HG03159 (cell line): ENCODE measurements at regions not wholly inside any gene's neighbourhood (a gene's known extent, or its start where the extent isn't known, plus 50 kb on each side); places are given as distances from the start of the nearest gene placed in this dataset.

Experiments used
- ATAC-seq: cut with Tn5 transposase; IDR thresholded peaks from one replicate; pipeline ENCODE4 v1.9.1; 2021; ENCODE audit warnings: mild to moderate bottlenecking, moderate library complexity; ENCODE audit not compliant: unreplicated experiment

DNA sequence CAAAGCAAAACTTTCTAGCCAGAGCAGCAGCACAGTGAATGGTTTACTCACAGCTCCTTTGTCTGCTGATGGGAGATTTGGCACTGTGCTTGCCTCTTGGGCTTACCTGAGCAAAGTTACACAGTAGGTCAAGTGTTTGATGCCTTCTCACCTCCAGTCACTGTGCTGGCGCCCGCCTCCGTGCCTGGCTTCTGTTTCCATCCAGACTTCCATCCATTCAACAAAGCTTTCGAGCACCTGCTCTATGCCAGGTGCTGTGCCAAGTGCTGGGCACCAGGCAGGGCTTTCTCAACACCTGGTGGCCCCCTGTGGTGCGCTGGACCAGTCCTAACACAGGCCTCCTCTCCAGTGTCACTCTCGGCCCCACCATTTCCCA lies 199.2 kb upstream of the EEA1 start:
- ATAC-seq = no peak

DNA sequence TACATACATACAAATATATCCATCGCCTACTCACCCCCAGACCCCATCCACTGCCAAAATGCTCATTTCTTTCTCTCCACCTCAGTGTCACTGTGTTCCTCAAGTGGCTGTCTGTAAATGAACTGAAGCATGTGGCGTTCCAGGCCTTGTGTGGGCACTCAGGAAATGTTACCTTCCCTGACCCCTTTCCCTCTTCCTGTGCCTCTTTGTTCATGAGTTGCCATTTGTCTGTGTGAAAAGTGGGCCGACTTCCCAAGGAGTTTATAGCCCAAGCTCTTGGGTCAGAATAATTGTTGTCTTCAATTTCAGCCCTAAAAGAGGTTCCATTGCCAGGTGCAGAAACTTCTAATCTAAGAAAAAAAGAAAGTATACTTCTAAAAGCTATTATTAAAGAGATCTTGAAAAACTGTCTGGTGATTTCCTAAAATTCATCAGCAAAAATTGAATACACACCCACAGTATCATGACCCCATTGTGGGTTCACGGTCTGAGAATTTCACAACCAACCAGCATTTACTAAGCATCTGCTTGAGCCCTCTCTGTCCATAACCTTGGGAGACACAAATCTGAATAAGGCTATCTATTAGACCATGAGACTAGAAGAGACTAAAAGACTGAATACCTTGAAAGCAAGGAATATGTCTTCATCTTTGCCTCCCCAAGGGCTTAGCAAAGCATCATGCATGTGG lies 201.4 kb upstream of the EEA1 start:
- ATAC-seq = no peak

DNA sequence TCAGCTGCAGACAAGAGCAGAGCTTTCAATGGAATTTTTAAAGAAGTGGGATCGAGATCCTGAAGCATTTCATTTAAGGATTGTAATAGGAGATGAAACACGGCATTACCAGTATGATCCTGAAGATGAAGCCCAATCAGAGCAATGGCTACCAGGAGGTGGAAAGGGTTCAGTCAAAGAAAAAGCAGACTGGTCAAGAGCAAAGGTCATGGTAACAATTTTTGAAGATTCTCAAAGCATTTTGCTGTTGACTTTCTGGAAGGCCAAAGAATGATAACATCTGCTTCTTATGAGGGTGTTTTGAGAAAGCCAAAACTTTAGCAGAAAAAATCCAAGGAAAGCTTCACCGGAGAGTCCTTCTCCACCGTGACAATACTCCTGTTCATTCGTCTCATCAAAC lies 204.3 kb upstream of the EEA1 start:
- no peak for ATAC-seq

DNA sequence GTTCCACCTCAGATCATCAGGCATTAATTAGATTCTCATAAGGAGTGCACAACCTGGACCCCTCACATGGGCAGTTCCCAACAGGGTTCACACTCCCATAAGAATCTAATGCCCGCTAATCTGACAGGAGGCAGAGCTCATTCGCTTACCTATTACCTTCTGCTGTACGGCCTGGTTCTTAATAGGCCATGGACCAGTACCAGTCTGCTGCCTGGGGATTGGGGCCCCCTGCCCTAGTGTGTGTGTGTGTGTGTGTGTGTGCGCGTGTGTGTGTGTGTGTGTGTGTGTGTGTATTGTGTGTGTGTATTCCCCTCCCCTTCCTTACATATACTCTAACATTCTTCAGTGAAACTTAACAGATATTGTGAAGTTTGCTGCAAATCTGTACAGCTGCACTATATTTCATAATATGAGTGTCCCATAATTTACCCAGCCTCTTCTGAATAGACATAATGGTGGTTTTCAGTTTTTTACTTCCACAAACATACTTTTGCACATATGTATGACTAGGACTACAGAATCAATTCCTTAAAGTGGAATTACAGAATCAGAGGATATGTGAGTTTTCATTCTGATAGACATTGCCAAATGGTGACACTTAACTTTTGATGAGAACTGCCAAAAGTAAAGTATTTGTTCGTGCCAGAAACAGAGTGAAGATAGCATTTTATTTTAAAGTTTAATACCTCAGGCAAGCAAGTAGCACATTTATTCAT lies 205.2 kb upstream of the EEA1 start:
- no peak for ATAC-seq

DNA sequence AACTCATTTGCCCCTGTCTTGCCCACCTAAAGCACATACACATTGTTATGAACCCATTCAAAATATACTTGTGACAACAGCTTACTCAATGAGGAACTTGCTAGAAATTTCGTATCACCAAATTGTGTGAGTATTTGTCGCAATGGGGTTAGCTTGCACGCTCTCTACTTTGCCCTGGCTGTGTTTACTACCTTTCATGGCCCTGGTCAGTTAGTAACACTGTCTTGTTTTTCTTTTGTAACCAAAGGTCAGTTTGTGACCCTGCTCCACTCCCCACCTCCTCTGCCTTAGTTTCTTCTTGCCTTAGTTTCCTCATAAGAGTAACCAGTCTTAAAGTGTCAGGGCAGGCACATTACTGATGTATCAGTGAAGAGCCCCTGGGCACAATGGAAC lies 205.8 kb upstream of the EEA1 start:
- ATAC-seq = no peak

DNA sequence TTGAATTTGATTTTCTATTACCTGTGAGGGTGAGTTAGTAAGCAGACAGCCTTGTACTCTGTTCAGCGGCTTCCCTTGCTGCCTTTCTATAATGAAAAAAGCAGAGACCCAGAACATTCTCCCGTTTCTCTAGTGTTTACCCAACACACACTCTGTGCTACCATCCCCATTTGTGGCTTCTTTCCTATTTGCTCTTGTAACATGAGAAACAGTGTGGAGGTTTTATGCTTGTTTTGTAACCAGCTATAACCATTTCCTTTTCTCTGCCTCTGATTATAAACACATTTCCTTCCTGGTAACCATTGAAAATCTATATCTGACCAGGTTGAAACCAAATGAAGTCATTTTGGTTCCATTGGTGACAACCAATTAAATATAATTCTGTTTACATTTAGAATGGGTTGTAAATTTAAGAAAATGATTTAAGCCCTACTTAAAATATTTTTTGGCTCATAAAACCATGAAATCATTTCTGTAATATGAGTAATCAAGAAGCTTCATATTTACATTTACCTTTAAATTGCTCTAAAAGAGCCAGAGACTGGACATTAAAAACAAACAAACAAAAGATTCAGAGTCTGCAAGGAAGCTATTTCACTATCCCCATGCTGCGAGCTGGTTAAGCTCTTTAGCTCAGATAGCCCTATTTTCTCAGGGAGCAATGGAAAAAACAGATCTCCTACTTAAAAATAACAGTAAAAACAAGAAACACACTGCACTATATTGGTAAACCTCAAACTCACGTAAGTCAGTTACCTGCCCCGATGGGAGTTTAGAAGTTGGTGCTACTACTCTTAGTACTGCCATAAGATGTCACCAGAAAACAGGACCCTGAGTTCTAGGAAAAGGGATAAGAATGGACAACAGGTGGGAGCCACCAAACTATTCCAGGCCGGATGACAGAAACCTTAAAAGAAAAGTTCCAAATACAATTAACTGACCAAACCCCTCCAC lies 206.5 kb upstream of the EEA1 start:
- no peak for ATAC-seq

DNA sequence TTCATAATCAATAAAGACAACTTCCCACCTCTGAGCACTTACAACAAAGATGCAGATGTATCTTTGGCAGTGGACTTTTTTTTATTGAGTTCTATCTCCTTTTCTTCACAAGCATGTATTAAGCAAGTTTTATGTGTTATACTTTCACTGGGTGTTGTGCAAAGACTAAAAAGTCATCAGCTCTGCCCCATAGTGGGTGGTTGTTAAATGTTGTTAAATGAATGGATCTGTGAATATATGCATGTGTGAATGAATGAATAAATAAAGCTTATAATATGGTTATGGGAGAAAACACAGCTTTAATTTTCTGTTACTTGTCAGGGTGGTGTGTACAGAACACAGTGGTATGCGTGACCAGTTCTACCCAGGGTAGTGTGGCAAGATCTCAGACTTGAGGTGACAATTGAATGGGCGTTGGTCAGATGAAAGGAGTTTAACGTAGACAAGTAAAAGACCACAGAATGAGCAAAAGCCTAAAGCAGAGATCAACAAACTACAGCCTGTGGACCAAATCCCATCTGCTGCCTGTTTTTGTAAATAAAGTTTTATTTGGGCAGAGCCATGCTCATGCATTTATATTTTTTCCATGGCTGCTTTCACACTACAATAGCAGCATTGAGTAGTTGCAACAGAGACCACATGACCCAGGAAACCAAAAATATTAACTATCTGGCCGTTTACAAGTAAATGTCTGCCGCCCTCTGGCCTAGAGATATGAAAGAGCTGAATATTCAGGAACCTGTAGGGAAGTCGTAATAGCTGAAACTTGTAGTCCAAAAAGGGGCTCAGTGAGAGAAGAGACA lies 207.4 kb upstream of the EEA1 start:
- ATAC-seq = no peak

DNA sequence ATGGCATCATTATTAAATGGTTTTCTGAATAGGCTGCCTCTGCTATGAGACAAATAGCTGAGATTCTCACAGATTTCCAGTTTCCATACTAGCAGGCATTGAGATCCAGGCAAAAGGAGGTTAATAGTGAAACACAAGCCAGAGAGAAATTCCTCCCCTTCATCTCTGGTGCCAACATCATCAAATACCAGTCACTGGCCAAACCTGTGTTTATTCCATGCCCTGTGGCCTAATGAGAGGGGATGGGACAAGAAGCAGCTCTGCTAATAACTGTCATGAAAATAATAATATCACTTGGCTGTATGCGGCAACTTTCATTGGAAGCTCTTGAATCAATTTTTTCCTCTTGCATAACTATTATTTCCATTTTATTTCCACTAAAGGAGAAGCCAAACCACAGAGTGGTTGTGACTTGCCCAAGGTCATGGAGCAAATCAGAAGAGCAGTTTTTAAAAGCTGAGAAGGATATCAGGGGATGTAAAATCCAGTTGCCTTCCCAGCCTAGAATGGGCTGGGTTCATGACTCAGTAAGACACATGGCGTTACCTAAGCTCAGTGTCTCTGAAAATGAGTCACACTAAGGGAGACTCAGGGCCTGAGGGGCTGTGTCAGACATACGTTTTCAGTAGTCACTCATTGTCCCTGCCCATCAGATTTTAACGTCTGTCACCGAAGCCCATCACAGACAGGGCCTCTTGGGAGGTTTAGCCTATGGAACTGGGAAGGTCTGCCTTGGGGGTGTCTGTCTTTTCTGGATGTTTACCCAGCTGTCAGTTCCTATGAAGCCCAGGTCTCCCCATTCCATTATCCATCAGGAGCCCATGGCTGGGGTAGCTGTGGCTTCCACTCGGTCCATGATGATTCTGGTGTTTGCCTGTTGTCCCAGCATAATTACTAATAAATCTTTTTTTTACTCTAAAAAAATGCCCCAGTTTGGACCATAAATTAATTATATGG lies 208.8 kb upstream of the EEA1 start:
- peak; percentile 49 for ATAC-seq

DNA sequence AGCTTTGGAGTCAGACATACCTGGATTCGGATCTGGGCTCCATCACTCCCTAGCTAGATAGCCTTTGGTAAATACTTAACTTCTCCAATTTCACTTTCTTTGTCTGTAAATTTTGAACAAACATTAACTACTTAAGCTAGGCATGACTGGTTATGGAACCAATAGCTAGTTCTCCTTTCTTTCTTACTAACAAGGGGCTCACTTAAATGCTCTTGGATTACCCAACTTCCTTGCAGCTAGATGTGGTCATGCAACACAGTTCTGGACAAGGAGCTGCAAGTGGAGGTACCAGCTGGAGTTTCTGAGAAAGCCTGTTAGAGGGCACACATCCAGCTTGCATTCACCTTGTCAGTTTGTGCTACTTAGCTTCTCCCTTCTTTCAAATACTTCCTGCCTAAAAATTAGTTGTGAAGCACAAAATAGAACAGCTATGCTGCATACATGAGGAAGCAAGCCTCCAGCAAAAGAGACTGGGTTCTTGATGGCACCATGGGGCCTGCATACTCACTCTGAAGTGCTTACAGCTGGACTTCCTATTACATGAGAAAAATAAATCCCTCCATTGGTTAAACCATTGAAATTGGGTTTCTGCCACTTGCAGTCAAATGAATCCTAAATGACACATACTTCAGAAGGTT lies 210.1 kb upstream of the EEA1 start:
- ATAC-seq = peak; percentile 67

DNA sequence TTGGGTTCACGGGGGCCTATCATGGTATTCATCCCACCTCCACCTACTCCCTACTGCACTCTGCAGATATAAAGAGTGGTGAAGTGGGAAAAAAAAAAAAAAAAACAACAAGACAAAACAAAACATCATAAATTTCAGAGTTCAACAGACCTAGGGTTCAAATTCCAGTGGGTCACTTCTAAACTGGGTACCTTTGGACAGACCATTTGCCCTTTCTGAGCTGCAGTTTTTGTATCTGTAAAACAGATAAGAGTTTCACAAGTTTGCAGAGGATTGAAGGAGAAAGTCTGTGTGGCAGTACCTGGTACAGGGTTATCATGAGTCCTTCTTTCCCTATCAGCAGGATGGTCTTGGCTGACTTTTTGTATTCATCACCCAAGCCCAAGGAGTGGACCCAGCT lies 211.2 kb upstream of the EEA1 start:
- no peak for ATAC-seq

DNA sequence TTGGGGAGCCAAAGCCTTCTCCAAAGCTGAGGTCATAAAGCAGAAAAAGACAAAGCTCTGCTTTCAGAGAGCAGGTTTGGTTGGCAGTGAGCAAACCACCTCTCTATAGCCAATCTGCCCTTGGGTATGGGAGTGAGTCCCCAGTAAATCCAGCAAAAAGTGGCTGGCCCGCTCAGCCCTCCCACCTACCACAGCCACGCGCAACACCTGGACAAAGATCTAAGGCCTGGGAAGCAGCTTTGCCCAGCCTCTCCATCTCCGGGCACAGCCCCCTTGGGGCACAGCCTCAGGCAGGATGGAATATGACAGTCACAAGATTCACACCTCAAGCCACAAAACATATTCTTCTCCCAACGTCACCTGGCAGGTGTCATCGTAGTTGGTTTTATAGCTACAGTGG lies 211.7 kb upstream of the EEA1 start:
- ATAC-seq = no peak

DNA sequence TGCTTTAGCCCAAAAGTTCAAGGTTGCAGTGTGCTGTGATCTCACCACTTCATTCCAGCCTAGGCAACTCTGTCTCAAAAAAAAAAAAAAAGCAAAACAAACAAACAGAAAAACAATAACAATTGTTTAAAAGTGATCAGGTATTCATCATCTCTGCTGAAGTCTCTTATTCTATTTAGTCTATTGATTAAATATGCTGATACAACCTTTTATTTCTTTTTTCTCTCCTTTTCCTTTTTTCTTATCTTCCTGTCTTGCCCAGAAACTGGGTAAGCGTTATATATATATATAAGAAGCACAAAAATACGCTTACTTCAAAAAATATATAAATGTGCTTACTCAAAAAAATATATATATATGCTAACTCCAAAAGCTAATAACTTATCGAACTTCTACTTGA lies 213.8 kb upstream of the EEA1 start:
- ATAC-seq = no peak

DNA sequence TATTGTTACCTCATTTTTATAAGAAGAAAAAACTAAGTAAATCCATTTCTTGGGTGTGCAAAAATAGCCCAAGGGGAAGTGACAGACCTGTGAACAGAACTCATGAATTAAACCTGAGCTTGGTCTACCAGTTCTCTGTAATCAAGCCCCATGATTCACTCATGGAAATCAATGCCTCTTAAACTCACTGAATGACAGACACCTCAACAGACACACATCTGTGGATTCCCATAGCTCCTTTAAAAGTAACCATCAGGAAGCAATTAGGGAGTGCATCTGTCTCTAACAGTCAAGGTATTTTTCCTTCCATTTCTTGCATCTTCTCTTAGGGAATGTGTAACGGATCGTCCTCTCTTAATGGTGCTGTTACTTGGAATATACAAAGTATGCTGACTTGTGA lies 215.0 kb upstream of the EEA1 start:
- ATAC-seq = no peak

DNA sequence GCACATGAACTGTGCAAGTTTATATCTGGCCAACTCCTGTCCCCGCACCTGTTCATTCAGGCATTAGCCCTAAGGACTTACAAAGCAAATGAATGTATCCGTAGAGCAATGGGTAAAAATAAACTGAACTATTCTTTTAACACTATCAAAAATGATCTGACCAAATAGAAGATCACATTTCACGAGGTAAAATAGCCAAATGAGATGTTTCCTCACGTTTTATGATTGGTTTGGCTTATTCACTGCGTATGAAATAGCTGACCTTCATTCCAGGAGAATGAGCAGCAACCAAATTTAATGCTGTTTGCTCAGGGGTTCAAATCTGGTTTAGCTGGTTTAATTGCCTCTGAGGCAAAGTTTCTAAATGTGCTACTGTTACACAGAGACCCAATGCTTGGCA lies 216.0 kb upstream of the EEA1 start:
- ATAC-seq = no peak

DNA sequence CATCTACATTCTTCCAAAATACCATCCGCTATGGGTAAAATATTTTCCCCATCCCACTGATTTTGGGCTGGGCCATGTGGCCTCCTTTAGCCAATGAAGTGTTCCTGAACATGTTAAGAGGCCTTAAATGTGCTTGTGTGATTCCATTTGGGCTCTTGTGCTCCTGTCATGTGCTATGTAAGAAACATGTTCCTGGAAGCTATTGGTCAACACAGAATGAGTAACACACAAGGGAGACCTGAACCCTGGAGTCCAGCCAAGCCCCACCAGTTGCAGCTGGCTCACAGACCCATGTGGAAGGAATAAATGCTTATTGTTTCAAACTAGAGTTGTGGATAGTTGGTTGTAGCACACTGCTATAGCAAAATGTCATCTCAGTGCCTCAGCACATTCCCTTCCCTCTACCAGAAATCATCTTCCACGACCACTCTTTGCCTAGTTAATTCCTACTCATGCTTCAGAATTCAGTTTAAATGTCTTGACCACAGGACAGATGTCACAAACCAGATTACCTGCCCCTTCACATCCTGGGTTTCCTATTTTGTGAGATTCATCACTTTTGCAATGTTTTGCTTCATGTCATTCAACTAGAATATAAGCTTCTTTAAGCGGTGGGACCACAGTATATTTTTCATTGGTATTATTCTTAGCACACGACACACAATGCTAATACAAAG lies 217.3 kb upstream of the EEA1 start:
- no peak for ATAC-seq

DNA sequence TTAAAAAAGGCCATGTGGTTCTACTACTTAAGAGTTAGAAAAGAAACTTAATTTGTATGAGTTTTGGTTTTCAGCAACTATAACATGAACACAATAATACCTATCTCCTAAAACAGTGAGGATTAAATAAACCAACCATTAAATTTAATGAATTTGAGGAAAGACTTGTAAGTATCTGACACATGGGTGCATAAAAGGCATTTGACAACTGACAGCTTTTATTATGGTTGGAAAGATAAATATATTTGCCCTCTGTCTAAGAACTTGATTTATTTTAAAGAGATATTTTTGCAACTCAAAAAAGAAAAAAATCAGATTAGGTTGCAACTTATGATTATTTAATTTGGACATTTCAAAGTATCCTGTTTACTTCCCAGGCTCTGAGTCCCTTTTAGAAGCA lies 217.9 kb upstream of the EEA1 start:
- ATAC-seq = no peak

DNA sequence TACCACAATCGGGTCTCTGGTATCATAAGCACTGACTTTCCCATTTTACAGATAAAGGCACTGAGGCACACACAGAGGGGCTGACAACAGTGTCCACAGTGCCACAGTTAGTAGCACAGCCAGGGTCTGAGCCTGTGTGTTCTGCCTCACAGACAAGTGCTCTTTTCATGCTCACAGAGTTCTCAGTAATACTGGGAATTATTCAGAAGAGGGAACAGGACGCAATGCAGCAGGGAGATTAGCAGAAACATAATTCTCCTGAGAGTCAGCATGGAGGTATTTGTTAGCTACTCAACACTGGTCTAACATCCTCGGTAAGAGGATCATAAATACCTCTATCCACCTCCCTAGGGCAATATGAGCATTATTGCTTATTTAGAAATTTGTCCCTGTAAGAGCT lies 219.3 kb upstream of the EEA1 start:
- ATAC-seq = no peak

DNA sequence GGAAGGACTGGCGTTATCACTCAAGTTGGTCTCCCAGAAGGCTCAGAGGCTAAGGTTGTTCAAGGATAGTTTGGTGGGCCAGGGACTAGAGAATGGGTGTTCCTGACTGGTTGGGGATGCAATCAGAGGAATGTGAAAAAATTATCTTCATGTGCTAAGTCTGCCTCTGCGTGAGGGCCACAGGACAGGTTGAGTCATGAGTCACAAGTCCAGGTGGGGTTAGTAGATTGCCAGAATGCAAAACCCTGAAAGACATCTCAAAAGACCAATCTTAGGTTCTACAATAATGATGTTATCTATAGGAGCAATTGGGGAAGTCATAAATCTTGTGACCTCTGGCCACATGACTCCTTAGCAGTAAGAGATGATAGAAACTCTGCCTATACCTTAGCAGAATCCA lies 220.1 kb upstream of the EEA1 start:
- ATAC-seq = no peak
